Prostate gland (tissue), 2 donors: ENCODE measurements at regions not wholly inside any gene's neighbourhood (a gene's known extent, or its start where the extent isn't known, plus 50 kb on each side); places are given as distances from the start of the nearest gene placed in this dataset.
"Not testable (repeated sequence)": the region's sequence is repeated elsewhere in the genome, so short reads cannot be mapped to it uniquely, and the experiment has no call there.

Source experiments
- DNase-seq: peaks from one replicate; pipeline ENCODE4 v3.0.0-alpha.2; 2019; ENCODE audit warnings: low spot score
- H3K27ac ChIP-seq, 2 donors: fragments of 200-600 bp; sonication (generic); 2 replicates each; pipeline ENCODE4 v1.5.1; 2017 to 2019
- H3K27me3 ChIP-seq: fragments of 200-600 bp; sonication (generic); replicated peaks from 2 replicates; pipeline ENCODE4 v1.5.1; 2019; ENCODE audit not compliant: insufficient read depth
- H3K36me3 ChIP-seq, 2 donors: fragments of 200-600 bp; sonication (generic); 1 replicate in 1 of 2; 2 replicates in 1 of 2; pipeline versions ENCODE4 v1.5.1 to v1.8.1; 2017 to 2019
- H3K4me1 ChIP-seq: fragments of 200-600 bp; sonication (generic); replicated peaks from 2 replicates; pipeline ENCODE4 v1.5.1; 2019
- H3K4me3 ChIP-seq, 2 donors: fragments of 200-600 bp; sonication (generic); 2 replicates each; pipeline ENCODE4 v1.5.1; 2017 to 2019
- H3K9me3 ChIP-seq: fragments of 200-600 bp; sonication (generic); 2 replicates; pipeline ENCODE4 v1.5.1; 2017
- POLR2A ChIP-seq: fragments of 450-650 bp; IDR thresholded peaks from one replicate; pipeline ENCODE4 v1.6.1; 2016; ENCODE audit warnings: antibody characterized with exemption, mild to moderate bottlenecking
- POLR2AphosphoS5 ChIP-seq: sonication (generic); formaldehyde crosslinking; IDR thresholded peaks from one replicate; pipeline ENCODE4 v1.6.1; 2017; ENCODE audit warnings: antibody characterized with exemption
- WGBS: methylation state at CpG from one replicate; pipeline ENCODE4 v1.1.5; 2018; 5-methylcytosine and 5-hydroxymethylcytosine counted together
- intact Hi-C: fragments of 100-400 bp; cut with DNase I; formaldehyde crosslinking; loops from one replicate; pipeline ENCODE4 v1.14.2; 2022
- TF ChIP-seq, protein P1 (sequence below), 4 experiments: fragments of 200-600 bp in 2 of 4; fragments of 450-650 bp in 2 of 4; sonication (generic) in 2 of 4; IDR thresholded peaks; 1 replicate in 3 of 4; 2 replicates in 1 of 4; pipeline ENCODE4 v1.5.1; 2016 to 2019; ENCODE audit warnings: antibody characterized with exemption in 4 of 4, mild to moderate bottlenecking in 2 of 4, moderate library complexity in 2 of 4

DNA sequence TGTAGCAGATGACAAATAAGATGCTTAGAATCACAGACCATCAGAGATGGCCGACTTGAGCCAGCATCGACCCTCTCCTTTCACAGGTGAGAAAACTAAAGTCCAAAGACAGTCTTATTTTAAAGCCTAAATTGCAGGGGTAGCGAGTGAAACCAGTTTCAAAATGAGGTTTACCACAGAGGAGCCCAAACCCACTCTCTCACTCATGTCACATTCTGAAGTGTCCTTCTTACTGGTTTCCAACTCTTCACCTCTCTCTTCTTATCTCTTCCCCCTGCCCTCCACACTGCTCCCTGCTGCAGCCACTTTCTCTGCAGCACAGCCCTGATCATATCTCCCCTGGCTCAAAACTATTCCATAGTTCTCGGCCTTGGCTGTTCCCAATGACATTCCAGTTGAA, 57.0 kb upstream of the NID2 start:
- intact Hi-C loops = no loop called here
- TF ChIP-seq POLR2AphosphoS5 (no peak), POLR2A (no peak)
- TF ChIP-seq, protein P1, sequence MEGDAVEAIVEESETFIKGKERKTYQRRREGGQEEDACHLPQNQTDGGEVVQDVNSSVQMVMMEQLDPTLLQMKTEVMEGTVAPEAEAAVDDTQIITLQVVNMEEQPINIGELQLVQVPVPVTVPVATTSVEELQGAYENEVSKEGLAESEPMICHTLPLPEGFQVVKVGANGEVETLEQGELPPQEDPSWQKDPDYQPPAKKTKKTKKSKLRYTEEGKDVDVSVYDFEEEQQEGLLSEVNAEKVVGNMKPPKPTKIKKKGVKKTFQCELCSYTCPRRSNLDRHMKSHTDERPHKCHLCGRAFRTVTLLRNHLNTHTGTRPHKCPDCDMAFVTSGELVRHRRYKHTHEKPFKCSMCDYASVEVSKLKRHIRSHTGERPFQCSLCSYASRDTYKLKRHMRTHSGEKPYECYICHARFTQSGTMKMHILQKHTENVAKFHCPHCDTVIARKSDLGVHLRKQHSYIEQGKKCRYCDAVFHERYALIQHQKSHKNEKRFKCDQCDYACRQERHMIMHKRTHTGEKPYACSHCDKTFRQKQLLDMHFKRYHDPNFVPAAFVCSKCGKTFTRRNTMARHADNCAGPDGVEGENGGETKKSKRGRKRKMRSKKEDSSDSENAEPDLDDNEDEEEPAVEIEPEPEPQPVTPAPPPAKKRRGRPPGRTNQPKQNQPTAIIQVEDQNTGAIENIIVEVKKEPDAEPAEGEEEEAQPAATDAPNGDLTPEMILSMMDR (IDR thresholded peaks at IDR 0.05) = no peak

GRCh38 chr14:52124791-52125684, 56.2 kb upstream of the NID2 start:
- H3K36me3 ChIP-seq = no peaks in the 10 kb centered on the region
- H3K27ac ChIP-seq = no peak overlapping the region
- H3K9me3 ChIP-seq = no peaks in the 10 kb centered on the region
- TF ChIP-seq POLR2A (no peak), POLR2AphosphoS5 (no peak)
- TF ChIP-seq, protein P1 (IDR thresholded peaks at IDR 0.05) = no peak
- no peak overlapping the region for H3K4me3 ChIP-seq
- DNase-seq = no peak
- 65% methylated on average over 7 of the region's 7 CpGs for WGBS
- no peaks in the 10 kb centered on the region for H3K4me1 ChIP-seq
- intact Hi-C loops = no loop called here
- no peaks in the 10 kb centered on the region for H3K27me3 ChIP-seq

More for the DNA sequence above, 57.0 kb upstream of the NID2 start:
- no peaks in the 10 kb centered on the region for H3K27me3 ChIP-seq
- no peaks in the 10 kb centered on the region for H3K9me3 ChIP-seq
- H3K36me3 ChIP-seq = no peaks in the 10 kb centered on the region
- 98% methylated on average over 4 of the region's 4 CpGs for WGBS
- H3K4me3 ChIP-seq = no peak overlapping the region
- H3K4me1 ChIP-seq = no peaks in the 10 kb centered on the region
- no peak for DNase-seq
- H3K27ac ChIP-seq = no peak overlapping the region

- H3K9me3 ChIP-seq, H3K4me1 ChIP-seq, H3K27ac ChIP-seq, intact Hi-C loops, DNase-seq, H3K27me3 ChIP-seq, H3K36me3 ChIP-seq, H3K4me3 ChIP-seq: not testable (repeated sequence)
- 98% methylated on average over 23 of the region's 25 CpGs for WGBS
These were observed 53.3 kb upstream of the NID2 start for GRCh38 chr14:52122163-52122562.

DNA sequence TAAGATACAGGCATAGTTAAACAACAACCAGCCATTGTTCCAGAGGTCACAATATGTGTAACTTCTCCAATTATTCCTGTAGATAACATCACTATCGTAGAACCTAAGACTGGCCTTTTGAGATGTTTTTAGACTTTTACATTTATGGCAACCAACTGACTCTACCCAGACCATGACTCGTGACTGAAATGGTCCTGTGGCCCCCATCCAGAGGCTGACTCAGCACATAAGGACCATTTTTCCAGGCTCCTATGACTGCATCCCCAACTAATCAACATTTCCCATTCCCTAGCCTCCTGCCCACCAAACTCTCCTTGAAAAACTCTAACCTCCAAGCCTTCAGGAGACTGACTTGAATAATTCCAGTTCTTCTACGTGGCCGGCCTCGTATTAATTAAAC, 52.6 kb upstream of the NID2 start:
- Histone ChIP-seq H3K36me3 (no peaks in the 10 kb centered on the region), H3K27ac (no peak overlapping the region), H3K27me3 (no peaks in the 10 kb centered on the region), H3K4me3 (no peak overlapping the region), H3K4me1 (no peaks in the 10 kb centered on the region), H3K9me3 (no peaks in the 10 kb centered on the region)
- intact Hi-C loops = no loop called here
- WGBS = 90% methylated on average over 5 of the region's 5 CpGs
- DNase-seq = no peak
- TF ChIP-seq, protein P1 (IDR thresholded peaks at IDR 0.05) = no peak

- no peak for DNase-seq
- Histone ChIP-seq H3K4me1 (no peaks in the 10 kb centered on the region), H3K36me3 (no peaks in the 10 kb centered on the region), H3K27ac (no peak overlapping the region), H3K27me3 (no peaks in the 10 kb centered on the region), H3K9me3 (no peaks in the 10 kb centered on the region), H3K4me3 (no peak overlapping the region)
- WGBS = 74% methylated on average over 3 of the region's 3 CpGs
- intact Hi-C loops = no loop called here
- TF ChIP-seq POLR2AphosphoS5 (no peak), POLR2A (no peak)
- TF ChIP-seq, protein P1 (IDR thresholded peaks at IDR 0.05) = no peak
These were observed 50.2 kb upstream of the NID2 start for GRCh38 chr14:52119030-52119429.
